ENCODE measurements at regions not wholly inside any gene's neighbourhood (a gene's known extent, or its start where the extent isn't known, plus 50 kb on each side); places are given as distances from the start of the nearest gene placed in this dataset.
A peak's percentile ranks its signal among the peaks of the same experiment; 100 is the strongest.

DNA sequence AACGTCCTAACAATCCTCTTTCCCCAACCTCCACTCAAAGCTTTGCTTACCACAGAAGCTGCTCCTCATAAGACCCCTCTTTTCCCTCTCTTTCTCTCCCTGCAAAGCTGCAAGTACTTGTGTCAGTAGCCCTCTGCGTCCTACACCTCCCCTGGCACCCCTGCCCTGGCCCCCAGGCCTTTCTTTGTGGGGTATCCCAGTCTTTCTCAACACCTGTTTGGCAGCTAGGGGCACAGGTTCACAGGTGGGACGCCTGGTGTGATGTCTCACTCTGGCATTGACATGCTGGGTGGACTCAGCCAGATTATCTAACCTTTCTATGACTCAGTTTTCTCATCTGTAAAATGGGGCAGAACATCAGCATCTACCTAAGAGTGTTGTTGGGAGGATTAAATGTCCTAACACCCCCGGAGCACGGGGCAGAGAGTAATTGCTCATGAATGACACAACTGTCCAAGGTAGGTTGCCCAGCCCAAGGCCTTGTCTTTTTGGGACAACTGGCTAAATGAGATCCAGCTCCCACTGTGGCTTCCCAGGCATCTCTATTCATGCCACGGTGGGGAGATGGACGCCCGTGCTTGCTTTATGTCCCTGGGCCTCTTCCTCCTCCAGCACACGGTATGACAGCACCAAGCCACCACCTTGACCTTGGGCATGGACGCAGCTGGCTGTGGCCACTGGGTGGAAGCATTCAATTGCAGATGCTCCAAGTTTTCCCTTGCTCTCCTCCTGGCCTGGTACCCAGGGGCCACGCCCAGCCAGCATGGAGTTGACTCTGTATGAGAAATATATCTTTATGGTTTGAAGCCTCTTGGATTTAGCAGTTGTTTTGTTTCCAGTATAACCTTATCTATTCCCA lies 190.4 kb downstream of the RGS3 start:
- no peaks in the 10 kb centered on the region for H4K20me1 ChIP-seq
- H3K4me1 ChIP-seq = peaks cover 67% of the 10 kb centered on the region
- no peak overlapping the region for H3K27ac ChIP-seq
- H3K4me2 ChIP-seq = no peak overlapping the region
- H3K4me3 ChIP-seq = no peak overlapping the region
- no peak for TF ChIP-seq Cebpa-rat (IDR thresholded peaks at IDR 0.05)
- no peaks in the 10 kb centered on the region for H3K9me3 ChIP-seq
- no peaks in the 10 kb centered on the region for H3K27me3 ChIP-seq
- H3K9ac ChIP-seq = no peak overlapping the region
- no peaks in the 10 kb centered on the region for H3K36me3 ChIP-seq

DNA sequence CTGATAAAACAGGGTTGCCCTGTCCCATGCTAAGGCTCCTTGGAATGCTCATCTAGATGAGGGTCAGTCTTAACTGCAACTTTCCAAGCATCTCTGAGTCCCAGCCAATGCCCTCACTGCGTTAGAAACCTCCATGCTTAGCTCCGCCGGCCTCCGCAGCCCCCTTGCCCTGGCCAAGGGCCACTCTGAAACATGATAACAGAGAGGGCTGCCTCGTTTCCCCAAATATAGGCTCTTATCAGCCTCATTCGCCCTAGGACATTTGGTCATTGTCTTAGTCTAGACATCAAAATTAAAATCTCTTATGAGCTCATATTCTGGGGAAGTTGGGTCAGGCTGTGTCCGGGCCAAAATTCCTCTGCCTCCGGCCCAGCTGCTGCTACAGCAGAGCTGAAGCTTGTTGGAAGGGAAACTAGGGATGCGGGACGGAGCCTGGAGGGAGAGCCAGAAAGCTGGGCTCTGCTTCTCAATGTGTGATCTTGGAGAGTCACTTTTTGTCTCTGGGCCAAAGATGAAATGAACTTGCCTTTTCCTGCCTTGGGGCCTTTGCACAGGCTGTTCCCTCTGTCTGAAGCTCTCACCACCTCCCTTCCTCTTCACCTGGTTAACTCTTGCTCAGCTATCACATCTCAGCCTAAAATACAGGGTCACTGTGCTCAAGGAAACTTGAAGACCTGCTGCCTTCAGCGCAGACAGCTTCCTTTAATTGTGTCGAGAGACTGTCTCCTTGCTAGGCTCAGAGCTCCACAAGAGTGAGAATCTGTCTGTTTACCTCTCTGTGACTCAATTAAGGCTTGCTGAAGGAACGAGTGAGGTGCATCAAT lies 191.3 kb downstream of the RGS3 start:
- Histone ChIP-seq H3K27me3 (no peaks in the 10 kb centered on the region), H3K36me3 (no peaks in the 10 kb centered on the region), H3K9me3 (no peaks in the 10 kb centered on the region), H3K4me2 (0 out of 2 replicates have a peak overlapping the region, but pooled peaks have one; percentile 3), H3K27ac (peak overlapping the region; percentile 11; the same call in 1 of the 2 replicates), H3K4me1 (peaks cover 69% of the 10 kb centered on the region), H3K4me3 (no peak overlapping the region), H3K9ac (no peak overlapping the region; the same call in 1 of the 2 replicates), H4K20me1 (no peaks in the 10 kb centered on the region)
- TF ChIP-seq Cebpa-rat (IDR thresholded peaks at IDR 0.05) = no peak

DNA sequence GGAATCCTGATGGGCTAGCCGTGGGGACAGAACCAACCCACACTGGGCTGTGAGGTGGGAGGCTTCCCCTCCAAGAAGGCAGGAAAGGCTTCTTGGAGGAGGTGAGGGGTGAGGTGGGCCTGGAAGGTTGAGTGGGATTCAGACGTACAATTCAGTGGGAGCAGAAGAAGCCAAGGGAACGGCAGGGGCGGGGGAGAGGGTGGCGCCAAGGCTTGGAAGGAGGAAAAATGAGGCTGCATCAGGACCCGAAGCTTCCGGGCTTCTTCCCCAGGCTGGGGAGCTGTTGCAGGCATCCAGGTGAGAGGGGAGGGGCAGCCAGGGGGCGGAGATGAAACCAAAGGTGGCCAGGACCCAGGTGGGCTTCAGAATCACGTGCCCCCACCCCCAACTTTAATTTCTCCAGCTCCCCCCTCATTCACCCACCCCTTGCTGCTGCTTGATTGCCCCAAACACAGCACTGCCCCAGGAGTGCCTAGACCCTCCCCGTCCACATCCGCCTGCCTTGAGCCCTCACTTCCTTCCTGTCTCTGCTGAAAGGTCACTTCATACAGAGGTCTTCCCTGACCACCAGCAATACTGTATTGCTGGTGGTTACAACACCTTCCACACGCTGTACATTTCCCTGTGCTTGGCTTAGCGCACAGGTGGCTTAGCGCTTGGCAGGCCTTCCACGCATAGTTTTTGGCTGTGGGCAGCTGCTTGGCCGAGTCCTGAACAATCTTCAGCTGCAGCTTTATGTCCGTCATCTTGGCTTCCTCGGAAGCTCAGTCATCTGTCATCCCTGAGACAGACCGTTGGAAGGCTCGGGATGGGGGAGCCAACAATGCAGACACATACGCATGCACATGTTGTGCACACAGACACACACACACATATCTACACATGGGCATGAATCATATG lies 193.5 kb downstream of the RGS3 start:
- peaks cover 49% of the 10 kb centered on the region for H3K4me1 ChIP-seq
- H4K20me1 ChIP-seq = no peaks in the 10 kb centered on the region
- no peaks in the 10 kb centered on the region for H3K9me3 ChIP-seq
- no peak overlapping the region for H3K4me3 ChIP-seq
- peak overlapping the region; percentile 35; the same call in 1 of the 2 replicates for H3K27ac ChIP-seq
- TF ChIP-seq Cebpa-rat (IDR thresholded peaks at IDR 0.05) = no peak
- H3K4me2 ChIP-seq = peak overlapping the region; percentile 12; the same call in 1 of the 2 replicates
- no peaks in the 10 kb centered on the region for H3K36me3 ChIP-seq
- H3K9ac ChIP-seq = no peak overlapping the region; the same call in 1 of the 2 replicates
- no peaks in the 10 kb centered on the region for H3K27me3 ChIP-seq

DNA sequence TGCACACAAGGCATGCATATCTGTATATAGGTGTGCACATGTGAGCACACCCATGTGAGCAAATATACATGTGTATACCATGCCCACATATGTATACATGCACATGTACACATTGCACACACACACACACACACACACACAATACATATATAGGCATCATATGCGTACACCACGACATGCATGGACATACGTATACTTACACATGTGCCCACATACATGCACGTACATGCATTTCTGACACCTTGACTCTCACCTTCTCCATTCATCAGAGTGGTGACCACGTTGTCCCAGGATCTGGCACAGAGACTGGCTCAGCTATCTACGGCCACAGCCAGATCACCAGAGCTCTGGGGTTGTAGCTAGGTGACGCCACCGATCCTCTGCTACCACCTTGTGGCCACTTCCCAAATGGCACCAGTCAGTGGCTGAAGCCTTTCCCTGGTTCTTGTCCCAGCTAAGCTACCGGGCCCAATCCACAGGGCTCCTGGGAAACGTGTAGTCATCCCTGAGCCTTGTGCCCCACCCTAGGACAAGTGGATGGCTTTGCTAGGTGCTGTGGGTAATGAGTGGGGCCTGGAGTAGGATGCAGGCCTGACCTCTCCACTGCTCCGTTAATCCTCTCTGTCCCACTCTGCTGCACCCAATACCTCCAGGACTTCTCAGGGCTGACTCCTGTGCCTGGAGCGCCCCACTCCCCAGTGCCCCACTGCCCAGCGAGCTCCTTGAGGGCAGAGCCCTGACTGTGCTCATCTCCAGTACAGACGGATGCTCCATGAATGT lies 194.4 kb downstream of the RGS3 start:
- Histone ChIP-seq H3K27me3 (no peaks in the 10 kb centered on the region), H3K9ac (peak overlapping the region; percentile 51), H3K4me1 (peaks cover 58% of the 10 kb centered on the region), H3K36me3 (no peaks in the 10 kb centered on the region), H3K4me2 (peak overlapping the region; percentile 66), H4K20me1 (no peaks in the 10 kb centered on the region), H3K9me3 (no peaks in the 10 kb centered on the region), H3K4me3 (no peak overlapping the region), H3K27ac (peak overlapping the region; percentile 77)
- TF ChIP-seq Cebpa-rat (IDR thresholded peaks at IDR 0.05) = no peak

DNA sequence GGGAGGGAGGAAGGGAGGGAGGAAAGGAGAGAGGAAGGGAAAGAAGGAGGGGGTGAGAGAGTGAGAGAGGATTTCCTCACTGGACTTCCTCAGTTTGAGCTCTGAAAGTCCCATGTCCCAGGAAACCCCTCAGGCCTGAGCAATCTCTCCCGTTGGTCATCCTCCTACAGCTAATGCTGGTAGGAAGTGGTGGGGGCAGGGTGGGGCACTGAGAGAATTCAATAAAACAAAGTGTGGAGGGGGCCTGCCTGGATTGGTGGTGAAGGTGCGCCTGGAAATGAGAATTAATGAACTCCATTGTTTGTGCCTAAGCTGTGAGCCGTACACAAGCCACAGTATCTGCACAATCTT lies 195.0 kb downstream of the RGS3 start:
- Histone ChIP-seq H4K20me1 (no peaks in the 10 kb centered on the region), H3K27me3 (no peaks in the 10 kb centered on the region), H3K4me2 (peak overlapping the region; percentile 66), H3K4me1 (peaks cover 64% of the 10 kb centered on the region), H3K36me3 (no peaks in the 10 kb centered on the region), H3K27ac (peak overlapping the region; percentile 77), H3K9ac (peak overlapping the region; percentile 51), H3K9me3 (no peaks in the 10 kb centered on the region), H3K4me3 (no peak overlapping the region)
- no peak for TF ChIP-seq Cebpa-rat (IDR thresholded peaks at IDR 0.05)

DNA sequence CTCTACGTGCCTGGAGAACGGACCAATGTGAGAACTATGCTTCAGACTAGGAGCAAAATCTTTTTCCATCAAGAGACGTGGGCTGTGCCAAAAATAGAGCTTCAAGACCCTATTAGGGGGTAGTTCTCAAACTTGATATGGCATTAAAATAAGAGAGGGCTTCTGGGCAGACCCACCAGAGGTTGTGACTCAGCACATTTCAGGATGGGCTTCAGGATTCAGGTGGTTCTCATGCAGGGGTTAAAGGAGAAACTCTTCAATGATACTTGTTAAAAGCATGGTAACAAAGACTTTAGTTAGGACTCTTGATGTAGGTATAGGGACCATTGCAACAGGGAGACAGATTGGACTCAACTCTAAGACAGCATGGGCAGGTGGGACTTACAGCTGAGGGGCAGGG lies 195.5 kb downstream of the RGS3 start:
- Histone ChIP-seq H3K27ac (no peak overlapping the region), H3K9ac (peak overlapping the region; percentile 51; the same call in 1 of the 2 replicates), H3K27me3 (no peaks in the 10 kb centered on the region)

DNA sequence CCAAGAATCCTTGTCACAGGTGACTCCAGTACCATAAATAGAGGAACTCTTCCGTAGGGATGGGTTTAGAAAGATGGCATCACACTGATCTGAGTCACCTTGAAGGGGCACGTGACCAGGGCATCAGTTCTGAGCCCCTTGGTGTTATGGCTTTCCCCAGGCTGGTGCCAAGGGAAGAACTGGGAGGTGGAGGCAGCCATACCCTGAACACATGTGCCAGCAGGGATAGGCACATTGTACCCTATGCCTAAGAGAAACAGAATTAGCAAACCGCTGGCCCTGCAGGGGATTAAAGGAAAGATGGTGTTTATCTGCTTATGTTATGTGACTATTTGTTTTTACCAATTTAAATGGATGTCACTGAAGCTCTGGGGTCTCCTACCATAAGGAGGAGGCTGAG lies 196.2 kb downstream of the RGS3 start:
- H3K4me3 ChIP-seq = no peak overlapping the region
- H3K36me3 ChIP-seq = no peaks in the 10 kb centered on the region
- no peak for TF ChIP-seq Cebpa-rat (IDR thresholded peaks at IDR 0.05)
- H3K27me3 ChIP-seq = no peaks in the 10 kb centered on the region
- H3K4me2 ChIP-seq = no peak overlapping the region
- H3K9me3 ChIP-seq = no peaks in the 10 kb centered on the region
- H3K4me1 ChIP-seq = peaks cover 74% of the 10 kb centered on the region
- no peak overlapping the region for H3K9ac ChIP-seq
- H4K20me1 ChIP-seq = no peaks in the 10 kb centered on the region
- no peak overlapping the region for H3K27ac ChIP-seq

More for the DNA sequence above, 195.5 kb downstream of the RGS3 start:
- Histone ChIP-seq H3K4me2 (peak overlapping the region; percentile 66), H4K20me1 (no peaks in the 10 kb centered on the region), H3K4me1 (peaks cover 69% of the 10 kb centered on the region), H3K36me3 (no peaks in the 10 kb centered on the region), H3K9me3 (no peaks in the 10 kb centered on the region), H3K4me3 (no peak overlapping the region)
- no peak for TF ChIP-seq Cebpa-rat (IDR thresholded peaks at IDR 0.05)

DNA sequence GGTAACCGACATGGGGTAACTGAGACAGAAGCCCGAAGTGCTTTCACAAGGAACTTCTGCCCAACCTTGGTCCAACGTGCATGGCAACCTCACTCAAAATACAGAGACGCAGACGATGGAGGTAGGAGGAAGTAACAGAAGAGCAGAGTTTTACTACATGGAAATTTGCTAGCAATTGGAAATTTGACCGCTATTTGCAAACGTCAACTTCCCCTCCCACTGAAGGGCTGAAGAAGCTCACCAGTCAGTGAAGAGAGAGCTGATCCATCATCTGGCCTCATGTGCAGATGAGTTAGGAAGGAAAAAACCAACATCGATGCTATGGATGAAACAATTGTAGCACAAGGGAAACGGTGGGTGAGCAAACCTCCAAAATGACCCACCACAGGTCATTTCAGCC lies 196.7 kb downstream of the RGS3 start:
- Histone ChIP-seq H3K4me2 (no peak overlapping the region), H3K9me3 (no peaks in the 10 kb centered on the region), H4K20me1 (no peaks in the 10 kb centered on the region), H3K4me1 (peaks cover 70% of the 10 kb centered on the region), H3K27me3 (no peaks in the 10 kb centered on the region), H3K27ac (no peak overlapping the region), H3K4me3 (no peak overlapping the region), H3K9ac (no peak overlapping the region), H3K36me3 (no peaks in the 10 kb centered on the region)
- no peak for TF ChIP-seq Cebpa-rat (IDR thresholded peaks at IDR 0.05)

DNA sequence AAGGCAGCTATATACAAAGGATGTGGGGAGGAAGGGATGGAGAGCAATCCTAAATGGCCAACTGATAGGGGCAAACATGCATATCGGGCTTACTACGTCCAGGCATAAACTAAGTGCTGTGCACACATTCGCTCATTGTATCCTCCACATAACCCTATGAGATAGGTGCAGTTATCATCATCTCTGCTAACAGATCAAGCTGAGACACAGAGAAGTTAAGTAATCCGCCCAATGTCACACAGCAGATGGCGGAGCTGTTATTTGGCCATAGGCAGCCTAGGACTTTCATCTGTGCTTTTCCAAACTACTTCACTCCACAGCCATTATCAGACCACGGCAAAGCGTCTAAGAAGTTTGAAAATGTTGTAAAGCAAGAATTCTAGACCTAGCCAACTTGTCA lies 197.5 kb downstream of the RGS3 start:
- TF ChIP-seq Cebpa-rat (IDR thresholded peaks at IDR 0.05) = no peak
- Histone ChIP-seq H3K4me1 (peaks cover 62% of the 10 kb centered on the region), H3K4me2 (no peak overlapping the region), H3K36me3 (no peaks in the 10 kb centered on the region), H3K4me3 (no peak overlapping the region), H3K27ac (no peak overlapping the region), H3K9me3 (no peaks in the 10 kb centered on the region), H4K20me1 (no peaks in the 10 kb centered on the region), H3K9ac (no peak overlapping the region), H3K27me3 (no peaks in the 10 kb centered on the region)
